ENCODE measurements at regions not wholly inside any gene's neighbourhood (a gene's known extent, or its start where the extent isn't known, plus 50 kb on each side); places are given as distances from the start of the nearest gene placed in this dataset.

DNA sequence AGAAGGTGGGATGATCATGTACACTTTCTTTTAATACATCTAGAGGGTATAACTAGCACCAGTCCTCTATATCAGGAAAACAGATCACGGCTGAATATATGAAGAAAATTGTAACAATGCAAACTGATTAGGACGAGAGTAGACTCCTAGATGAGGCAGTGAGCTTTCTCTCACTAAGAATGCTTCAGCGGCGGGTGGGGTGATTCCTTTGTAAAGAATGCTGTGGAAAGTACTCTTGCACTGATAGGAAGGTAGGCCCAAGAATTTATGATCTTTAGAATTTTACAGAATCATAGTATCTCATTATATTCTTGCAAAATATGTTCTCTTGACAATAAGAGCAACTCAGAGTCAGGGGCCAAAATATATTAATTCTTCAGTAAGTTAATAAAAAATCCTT, 133.0 kb downstream of the LMNTD1 start:
- TF ChIP-seq EZH2 (IDR thresholded peaks at IDR 0.05; ENCODE audit: insufficient read depth, low read length) = no peak
- TF ChIP-seq, protein P1, sequence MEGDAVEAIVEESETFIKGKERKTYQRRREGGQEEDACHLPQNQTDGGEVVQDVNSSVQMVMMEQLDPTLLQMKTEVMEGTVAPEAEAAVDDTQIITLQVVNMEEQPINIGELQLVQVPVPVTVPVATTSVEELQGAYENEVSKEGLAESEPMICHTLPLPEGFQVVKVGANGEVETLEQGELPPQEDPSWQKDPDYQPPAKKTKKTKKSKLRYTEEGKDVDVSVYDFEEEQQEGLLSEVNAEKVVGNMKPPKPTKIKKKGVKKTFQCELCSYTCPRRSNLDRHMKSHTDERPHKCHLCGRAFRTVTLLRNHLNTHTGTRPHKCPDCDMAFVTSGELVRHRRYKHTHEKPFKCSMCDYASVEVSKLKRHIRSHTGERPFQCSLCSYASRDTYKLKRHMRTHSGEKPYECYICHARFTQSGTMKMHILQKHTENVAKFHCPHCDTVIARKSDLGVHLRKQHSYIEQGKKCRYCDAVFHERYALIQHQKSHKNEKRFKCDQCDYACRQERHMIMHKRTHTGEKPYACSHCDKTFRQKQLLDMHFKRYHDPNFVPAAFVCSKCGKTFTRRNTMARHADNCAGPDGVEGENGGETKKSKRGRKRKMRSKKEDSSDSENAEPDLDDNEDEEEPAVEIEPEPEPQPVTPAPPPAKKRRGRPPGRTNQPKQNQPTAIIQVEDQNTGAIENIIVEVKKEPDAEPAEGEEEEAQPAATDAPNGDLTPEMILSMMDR (IDR thresholded peaks at IDR 0.05; ENCODE audit: insufficient read depth, low read depth, low read length) = no peak
